ENCODE measurements at regions not wholly inside any gene's neighbourhood (a gene's known extent, or its start where the extent isn't known, plus 50 kb on each side); places are given as distances from the start of the nearest gene placed in this dataset.

DNA sequence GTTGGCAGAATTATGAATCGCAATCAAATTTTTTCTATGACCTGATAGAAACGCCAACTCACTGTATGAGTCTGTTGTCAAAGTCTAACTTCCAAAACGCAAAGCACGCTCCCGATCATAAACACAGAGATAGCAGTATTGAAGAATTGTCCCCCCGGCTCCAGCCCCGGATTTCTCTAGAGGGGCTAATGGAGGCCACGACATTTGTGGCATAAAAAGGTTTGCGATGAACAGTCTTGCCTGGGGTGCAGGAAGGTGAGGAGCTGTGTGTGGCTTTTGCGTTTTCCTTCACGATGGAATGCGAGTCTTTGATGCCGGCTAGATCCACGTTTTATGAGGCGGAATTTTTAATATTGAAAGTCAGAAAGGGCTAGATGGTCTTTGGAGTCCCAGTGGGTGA lies 183.0 kb downstream of the CRLF2 start:
- TF ChIP-seq EZH2phosphoT487 (IDR thresholded peaks at IDR 0.05; ENCODE audit: borderline replicate concordance, low read length) = no peak
- TF ChIP-seq, protein P1, sequence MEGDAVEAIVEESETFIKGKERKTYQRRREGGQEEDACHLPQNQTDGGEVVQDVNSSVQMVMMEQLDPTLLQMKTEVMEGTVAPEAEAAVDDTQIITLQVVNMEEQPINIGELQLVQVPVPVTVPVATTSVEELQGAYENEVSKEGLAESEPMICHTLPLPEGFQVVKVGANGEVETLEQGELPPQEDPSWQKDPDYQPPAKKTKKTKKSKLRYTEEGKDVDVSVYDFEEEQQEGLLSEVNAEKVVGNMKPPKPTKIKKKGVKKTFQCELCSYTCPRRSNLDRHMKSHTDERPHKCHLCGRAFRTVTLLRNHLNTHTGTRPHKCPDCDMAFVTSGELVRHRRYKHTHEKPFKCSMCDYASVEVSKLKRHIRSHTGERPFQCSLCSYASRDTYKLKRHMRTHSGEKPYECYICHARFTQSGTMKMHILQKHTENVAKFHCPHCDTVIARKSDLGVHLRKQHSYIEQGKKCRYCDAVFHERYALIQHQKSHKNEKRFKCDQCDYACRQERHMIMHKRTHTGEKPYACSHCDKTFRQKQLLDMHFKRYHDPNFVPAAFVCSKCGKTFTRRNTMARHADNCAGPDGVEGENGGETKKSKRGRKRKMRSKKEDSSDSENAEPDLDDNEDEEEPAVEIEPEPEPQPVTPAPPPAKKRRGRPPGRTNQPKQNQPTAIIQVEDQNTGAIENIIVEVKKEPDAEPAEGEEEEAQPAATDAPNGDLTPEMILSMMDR (IDR thresholded peaks at IDR 0.05; ENCODE audit: low read depth, low read length, poor library complexity, severe bottlenecking) = no peak
- H3K27ac ChIP-seq (ENCODE audit: low read depth, low read length) = no peak overlapping the region
- H3K4me1 ChIP-seq (ENCODE audit: control insufficient read depth, low read length) = peaks cover 33% of the 10 kb centered on the region
- H3F3A ChIP-seq (ENCODE audit: control insufficient read depth, insufficient read depth) = peaks cover 5% of the 10 kb centered on the region
- H3K4me2 ChIP-seq (ENCODE audit: low read length) = no peak overlapping the region
- no peaks in the 10 kb centered on the region for H3K9me2 ChIP-seq (replicated peaks; ENCODE audit: control insufficient read depth, low read length)
- no peaks in the 10 kb centered on the region for H3K27me3 ChIP-seq (ENCODE audit: control insufficient read depth, low read length)
- no peaks in the 10 kb centered on the region for H3K79me2 ChIP-seq (ENCODE audit: control insufficient read depth, low read length)
- H3K36me3 ChIP-seq (ENCODE audit: control insufficient read depth, low read length) = no peaks in the 10 kb centered on the region
- no peaks in the 10 kb centered on the region for H3K9me3 ChIP-seq (ENCODE audit: control insufficient read depth, insufficient read depth, low read length)
- no peaks in the 10 kb centered on the region for H4K20me1 ChIP-seq (ENCODE audit: control insufficient read depth, insufficient read depth, low read depth, low read length)
- H3K4me3 ChIP-seq (ENCODE audit: low read length) = no peak overlapping the region

DNA sequence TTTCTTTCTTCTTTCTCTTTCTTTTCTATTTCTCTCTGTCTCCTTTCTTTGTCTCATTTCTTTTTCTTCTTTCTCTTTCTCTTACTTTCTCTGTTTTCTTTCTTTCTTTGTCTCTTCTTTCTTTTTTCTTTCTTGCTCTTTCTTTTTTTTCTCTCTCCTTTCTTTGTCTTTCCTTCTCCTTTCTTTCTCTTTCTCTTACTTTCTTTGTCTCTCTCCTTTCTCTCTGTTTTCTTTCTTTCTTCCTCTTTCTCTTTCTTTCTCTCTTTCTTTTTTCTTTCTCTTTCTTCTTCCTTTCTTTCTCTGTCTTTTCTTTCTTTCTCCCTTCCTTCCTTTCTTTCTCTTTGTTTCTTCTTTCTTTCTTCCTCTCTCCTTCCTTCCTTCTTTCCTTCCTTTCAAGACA lies 184.8 kb downstream of the CRLF2 start:
- Histone ChIP-seq H3K9me3 (ENCODE audit: control insufficient read depth, insufficient read depth, low read length) (no peaks in the 10 kb centered on the region), H3K4me3 (ENCODE audit: low read length) (no peak overlapping the region), H3F3A (ENCODE audit: control insufficient read depth, insufficient read depth) (peaks cover 13% of the 10 kb centered on the region), H3K27me3 (ENCODE audit: control insufficient read depth, low read length) (no peaks in the 10 kb centered on the region), H3K9me2 (replicated peaks; ENCODE audit: control insufficient read depth, low read length) (no peaks in the 10 kb centered on the region), H3K79me2 (ENCODE audit: control insufficient read depth, low read length) (no peaks in the 10 kb centered on the region), H3K4me2 (ENCODE audit: low read length) (no peak overlapping the region), H4K20me1 (ENCODE audit: control insufficient read depth, insufficient read depth, low read depth, low read length) (no peaks in the 10 kb centered on the region), H3K27ac (ENCODE audit: low read depth, low read length) (peak overlapping the region; percentile 97), H3K36me3 (ENCODE audit: control insufficient read depth, low read length) (no peaks in the 10 kb centered on the region), H3K4me1 (ENCODE audit: control insufficient read depth, low read length) (peaks cover 48% of the 10 kb centered on the region)
- TF ChIP-seq, protein P1 (IDR thresholded peaks at IDR 0.05; ENCODE audit: low read depth, low read length, poor library complexity, severe bottlenecking) = no peak

DNA sequence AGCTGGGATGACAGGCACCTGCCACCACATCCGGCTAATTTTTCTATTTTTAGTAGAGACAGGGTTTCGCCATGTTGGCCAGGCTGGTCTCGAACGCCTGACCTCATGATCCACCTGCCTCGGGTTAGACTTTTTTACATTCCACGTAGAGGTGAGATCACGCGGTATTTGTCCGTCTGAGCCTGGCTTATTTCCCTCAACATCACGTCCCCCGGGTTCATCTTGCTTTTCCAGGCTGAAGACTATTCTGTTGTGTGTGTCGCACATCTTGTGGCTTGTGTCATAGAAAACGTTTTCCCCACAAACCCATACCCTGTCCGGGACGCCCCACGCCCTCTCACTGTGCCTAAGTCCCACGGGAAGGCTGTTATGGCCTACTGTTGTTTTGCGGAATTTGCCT lies 185.3 kb downstream of the CRLF2 start:
- peak overlapping the region; percentile 97 for H3K27ac ChIP-seq (ENCODE audit: low read depth, low read length)
- H3K4me1 ChIP-seq (ENCODE audit: control insufficient read depth, low read length) = peaks cover 53% of the 10 kb centered on the region
- no peaks in the 10 kb centered on the region for H3K9me3 ChIP-seq (ENCODE audit: control insufficient read depth, insufficient read depth, low read length)
- peak overlapping the region; percentile 69 for H3K4me2 ChIP-seq (ENCODE audit: low read length)
- H3K36me3 ChIP-seq (ENCODE audit: control insufficient read depth, low read length) = no peaks in the 10 kb centered on the region
- no peak for TF ChIP-seq EZH2phosphoT487 (IDR thresholded peaks at IDR 0.05; ENCODE audit: borderline replicate concordance, low read length)
- TF ChIP-seq, protein P1 (IDR thresholded peaks at IDR 0.05; ENCODE audit: low read depth, low read length, poor library complexity, severe bottlenecking) = no peak
- H4K20me1 ChIP-seq (ENCODE audit: control insufficient read depth, insufficient read depth, low read depth, low read length) = no peaks in the 10 kb centered on the region
- H3K9me2 ChIP-seq (replicated peaks; ENCODE audit: control insufficient read depth, low read length) = no peaks in the 10 kb centered on the region
- peak overlapping the region; percentile 58 for H3K4me3 ChIP-seq (ENCODE audit: low read length)
- peaks cover 13% of the 10 kb centered on the region for H3F3A ChIP-seq (ENCODE audit: control insufficient read depth, insufficient read depth)
- H3K79me2 ChIP-seq (ENCODE audit: control insufficient read depth, low read length) = no peaks in the 10 kb centered on the region
- no peaks in the 10 kb centered on the region for H3K27me3 ChIP-seq (ENCODE audit: control insufficient read depth, low read length)

Measured in DOHH2 (cell line).